ENCODE measurements at regions not wholly inside any gene's neighbourhood (a gene's known extent, or its start where the extent isn't known, plus 50 kb on each side); places are given as distances from the start of the nearest gene placed in this dataset.
A peak's percentile ranks its signal among the peaks of the same experiment; 100 is the strongest.

GRCh38 chr11:95346265-95346664, 115.3 kb upstream of the SESN3 start:
- DNase-seq, result no peak

GRCh38 chr11:95345651-95346050, 114.6 kb upstream of the SESN3 start:
- no peak for DNase-seq

DNA sequence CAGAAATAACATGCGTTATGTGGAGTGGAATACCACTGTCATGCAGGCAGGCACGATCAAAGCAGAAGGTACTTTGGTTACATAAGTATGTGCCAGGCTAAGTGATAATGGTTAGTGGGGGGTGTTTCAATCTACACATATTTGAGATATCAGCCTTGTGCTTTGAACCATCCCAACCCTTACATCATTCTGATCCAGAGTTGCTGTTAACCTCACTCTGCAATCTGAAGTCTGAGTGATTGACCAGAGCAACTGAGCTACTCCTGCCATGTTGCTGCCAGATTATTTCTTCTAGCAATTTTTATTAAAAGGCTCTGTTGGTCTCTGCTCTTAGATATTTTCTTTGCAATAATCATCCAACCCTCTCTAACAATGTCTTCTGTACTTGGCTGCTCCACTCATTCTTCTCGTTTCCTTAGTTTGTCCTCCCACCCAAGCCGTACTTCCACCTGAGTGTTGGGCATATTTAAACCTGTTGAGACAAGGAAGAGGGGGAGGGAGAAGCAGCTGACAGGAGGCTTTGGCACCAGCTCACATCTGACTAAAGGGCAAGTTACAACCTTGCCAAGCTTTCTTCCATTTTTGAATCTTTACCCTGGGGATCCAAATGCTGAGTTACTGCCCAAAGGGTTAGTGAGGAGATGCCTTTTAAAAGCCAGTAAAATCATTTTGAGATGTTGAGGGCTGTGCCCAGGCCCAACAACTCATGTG, 114.1 kb upstream of the SESN3 start:
- DNase-seq, result no peak

GRCh38 chr11:95341221-95341620, 110.2 kb upstream of the SESN3 start:
- peak; percentile 57 for DNase-seq

- DNase-seq, result peak; percentile 94
Observed at GRCh38 chr11:95339086-95339901, 108.3 kb upstream of the SESN3 start.

DNA sequence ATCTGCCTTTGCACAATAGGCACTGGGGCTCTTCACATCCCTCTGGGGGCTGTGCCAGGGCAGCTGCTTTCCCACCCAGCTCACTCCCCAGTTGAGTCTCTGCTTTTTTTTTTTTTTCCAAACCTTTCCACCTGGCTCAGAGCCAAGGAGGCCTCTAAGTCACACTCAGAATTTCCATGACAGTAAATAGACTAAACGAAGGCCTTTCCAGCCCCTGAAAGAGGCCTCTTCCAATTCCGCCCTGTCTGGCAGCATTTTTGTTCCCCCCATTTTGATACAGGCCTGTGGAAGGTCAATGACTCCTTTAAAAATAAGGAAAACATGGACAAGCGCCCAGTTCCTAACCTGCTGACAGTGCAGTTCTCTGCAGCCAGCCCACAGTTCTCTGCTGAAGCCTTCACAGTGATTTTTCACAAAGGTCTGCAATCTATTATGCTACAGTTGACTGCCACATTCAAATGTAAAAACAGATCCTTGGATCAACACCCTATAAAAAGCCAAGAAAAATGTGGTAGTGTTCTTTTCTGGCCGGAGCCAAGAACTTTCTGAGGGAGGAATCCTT, 107.5 kb upstream of the SESN3 start:
- DNase-seq, result peak; percentile 98

GRCh38 chr11:95337972-95338429, 107.0 kb upstream of the SESN3 start:
- peak; percentile 82 for DNase-seq

GRCh38 chr11:95337175-95337957, 106.4 kb upstream of the SESN3 start:
- peak; percentile 86 for DNase-seq

DNA sequence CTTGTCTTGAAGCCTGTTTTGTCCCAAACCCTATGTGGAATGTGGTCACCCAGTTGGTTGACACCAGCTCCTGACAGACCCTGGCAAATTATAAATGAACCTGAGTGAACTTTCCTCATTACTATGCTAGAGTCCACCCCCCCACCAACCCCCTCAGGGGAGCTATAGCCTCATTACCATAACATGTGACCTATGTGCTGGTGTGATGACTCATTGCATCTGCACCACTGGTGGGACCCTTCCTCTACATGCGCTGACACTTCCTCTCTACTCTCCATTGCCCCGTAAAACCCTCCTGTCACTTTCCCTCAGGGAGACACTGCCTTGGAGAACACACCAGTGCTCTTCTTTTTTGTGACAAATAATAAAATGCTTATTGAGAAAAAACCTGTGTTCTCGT, 105.0 kb upstream of the SESN3 start:
- DNase-seq, result peak; percentile 24

DNA sequence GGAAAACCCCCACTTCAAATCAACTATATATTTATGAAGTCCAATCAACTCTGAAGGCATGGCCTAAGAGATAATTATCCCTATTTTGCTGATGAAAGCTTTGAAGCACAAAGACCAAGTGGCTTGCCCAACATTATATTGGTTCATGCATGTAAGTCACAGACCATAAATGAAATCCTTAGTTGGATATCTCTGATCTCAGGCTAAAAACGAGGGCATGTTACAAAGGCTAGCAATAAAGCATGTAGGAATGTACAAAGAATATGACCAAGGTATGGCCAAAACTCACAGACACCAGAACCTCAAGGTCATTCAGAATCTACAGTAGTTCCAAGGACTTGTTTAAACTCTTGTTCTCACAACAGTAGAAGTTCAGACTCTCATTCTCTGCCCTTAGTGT, 100.2 kb upstream of the SESN3 start:
- no peak for DNase-seq

DNA sequence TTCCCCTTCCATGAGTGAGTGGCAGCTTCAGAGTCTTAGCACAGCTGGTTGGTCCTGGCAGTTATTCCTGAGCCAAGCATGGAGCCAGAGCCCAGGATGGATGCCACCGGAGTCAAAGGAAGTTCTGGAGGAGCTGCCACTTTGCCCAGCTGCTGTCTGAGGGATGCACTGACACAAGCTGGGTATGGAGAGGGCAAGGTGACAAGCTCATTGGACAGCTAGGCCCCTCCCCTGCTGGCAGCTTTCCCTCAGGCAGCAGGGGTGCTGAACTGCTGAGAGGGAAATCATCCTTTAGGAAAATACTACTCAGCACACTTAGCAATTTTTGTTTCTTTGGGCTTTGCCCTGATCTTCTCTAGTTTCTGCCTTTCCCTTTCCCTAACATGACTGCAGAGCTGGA, 99.3 kb upstream of the SESN3 start:
- no peak for DNase-seq

DNA sequence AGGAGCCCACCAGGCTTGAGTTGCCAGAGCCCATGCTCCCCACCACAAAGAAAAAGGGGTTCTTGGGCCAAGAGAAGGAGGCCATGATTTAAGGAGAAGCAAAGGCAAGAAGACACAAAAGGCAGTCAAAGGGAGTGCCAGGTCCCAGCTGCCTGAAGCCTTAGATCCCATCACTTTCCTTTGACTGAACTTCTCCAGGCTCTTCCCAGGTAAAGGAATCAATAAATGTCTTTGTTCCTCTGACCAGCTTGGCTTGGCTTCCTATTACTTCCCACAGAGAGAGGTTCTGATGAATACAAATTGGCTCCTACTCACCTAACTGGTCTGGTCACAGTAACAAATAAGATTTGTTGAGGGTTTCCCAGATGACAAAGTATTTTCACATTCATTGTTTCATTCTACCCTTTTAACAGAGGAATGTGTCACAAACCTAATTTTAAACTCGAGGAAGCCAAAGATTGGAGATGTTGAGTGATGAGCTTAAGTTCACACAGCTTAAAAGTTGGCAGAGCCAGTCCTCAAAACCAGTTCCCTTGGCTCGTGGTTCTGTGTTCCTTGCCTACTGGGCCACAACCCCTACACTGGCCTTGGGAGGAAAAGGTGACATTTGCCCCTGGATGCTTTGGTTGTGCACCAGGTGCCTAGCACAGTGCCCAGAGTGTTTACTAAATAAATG, 96.4 kb upstream of the SESN3 start:
- no peak for DNase-seq

DNA sequence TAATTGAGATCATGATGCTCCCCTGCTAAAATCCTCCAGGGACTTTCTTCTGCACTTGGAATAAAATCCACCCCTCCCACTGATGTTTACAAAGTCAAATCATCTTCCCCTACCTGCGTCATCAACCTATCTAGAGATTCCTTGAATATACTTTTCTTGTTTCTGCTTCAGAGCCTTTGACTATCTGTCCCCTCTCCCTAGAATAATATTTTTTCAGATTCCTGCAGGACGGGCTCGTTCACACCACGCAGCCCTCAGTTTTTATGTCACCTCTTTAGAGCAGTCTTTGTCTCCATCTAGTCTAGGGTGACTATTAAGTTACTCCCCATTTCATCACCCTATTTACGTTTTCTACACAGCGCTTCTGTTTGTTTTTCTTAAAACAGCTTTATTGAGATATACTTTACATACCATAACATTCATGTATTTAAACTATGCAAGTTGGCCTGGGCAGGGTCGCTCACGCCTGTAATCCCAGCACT, 94.8 kb upstream of the SESN3 start:
- DNase-seq, result no peak

- no peak for DNase-seq
Observed at GRCh38 chr11:95324826-95325225, 93.8 kb upstream of the SESN3 start.

DNA sequence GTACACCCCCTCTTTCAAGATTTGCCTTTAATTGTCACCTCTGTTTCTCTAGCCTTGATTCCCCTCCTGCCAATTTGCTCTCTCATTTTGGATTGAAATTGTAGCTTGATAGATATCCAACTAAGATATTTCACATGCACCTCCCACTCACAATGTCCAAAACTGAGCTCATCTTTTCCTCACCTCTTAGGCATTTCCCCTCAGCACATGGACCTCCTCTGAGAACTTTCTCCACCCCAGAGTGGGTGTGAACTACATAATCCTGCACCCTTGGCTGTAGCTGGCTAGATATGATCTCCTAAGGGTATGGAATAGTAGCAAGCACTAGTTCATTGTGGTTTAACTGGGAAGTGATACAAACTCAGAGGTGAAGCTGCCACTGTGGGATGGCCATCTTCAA, 91.5 kb upstream of the SESN3 start:
- DNase-seq, result peak; percentile 81

DNA sequence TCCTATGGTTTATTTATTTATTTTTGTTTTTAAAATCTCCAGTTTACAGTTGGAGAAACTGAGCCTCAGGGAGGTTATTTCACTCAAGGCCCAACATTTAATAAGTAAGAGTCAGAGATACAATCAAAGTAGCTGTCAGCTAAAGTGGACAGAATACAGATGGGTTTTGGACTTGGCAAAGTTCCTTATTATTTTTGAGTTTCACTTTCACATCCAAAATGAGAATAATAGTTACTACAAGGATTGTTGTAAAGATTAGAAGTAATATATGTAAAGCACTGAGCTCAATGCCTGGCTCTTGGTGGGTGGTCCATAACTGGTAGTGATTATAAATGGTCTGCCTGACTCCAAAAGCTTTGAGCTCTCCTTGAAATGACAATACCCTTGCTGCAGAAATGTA, 87.5 kb upstream of the SESN3 start:
- peak; percentile 17 for DNase-seq

- DNase-seq, result no peak
Observed at GRCh38 chr11:95308512-95309035, 77.6 kb upstream of the SESN3 start.

DNA sequence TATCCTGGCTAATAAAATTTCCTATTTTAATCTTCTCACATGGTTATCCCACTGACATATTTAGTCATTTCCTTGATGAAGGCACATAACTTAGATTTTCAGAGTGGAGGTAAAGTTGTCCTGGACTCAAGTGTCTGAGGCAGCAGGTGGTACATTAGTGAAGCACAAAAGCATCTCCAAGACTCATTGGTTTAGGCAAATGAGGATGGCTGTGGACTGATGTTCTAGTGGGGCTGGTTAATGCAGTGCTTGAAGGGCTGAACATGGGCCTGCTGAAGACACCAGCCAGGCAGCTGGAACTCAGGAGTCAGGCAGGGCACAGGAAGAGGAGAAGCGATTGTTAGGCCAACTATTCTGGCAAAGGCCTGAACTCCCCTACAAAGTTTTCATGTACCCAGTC, 76.3 kb upstream of the SESN3 start:
- no peak for DNase-seq

- no peak for DNase-seq
Observed at GRCh38 chr11:95306801-95307200, 75.8 kb upstream of the SESN3 start.

GRCh38 chr11:95306123-95306522, 75.1 kb upstream of the SESN3 start:
- DNase-seq, result no peak

- DNase-seq, result no peak
Observed at GRCh38 chr11:95305705-95306104, 74.7 kb upstream of the SESN3 start.

DNA sequence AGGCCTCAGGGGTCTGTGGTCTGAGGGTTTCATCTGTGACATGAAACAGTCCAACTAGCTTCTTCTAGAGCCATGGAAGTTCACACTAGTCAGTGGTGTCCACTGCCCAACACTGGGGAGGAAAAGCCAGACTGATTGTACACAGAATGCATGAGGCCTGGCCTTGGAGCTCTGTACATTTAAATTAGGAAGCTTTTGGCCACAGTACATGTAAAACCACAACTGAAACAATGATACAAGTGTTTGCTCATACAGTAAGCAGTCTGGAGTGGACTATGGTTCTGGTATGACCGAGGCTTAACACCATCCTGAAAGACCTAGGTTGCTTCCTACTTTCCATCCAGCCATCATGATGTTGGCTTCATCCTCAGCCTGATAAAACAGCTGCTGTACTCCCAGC, 73.8 kb upstream of the SESN3 start:
- no peak for DNase-seq

Data from skin of body (tissue), 1 donor.